Heart left ventricle (tissue), 13 donors: ENCODE measurements at regions not wholly inside any gene's neighbourhood (a gene's known extent, or its start where the extent isn't known, plus 50 kb on each side); places are given as distances from the start of the nearest gene placed in this dataset.

Experiments
- POLR2A ChIP-seq, 2 donors: fragments of 450-650 bp; IDR thresholded peaks; one replicate each; pipeline ENCODE4 v1.6.1; 2017; ENCODE audit warnings: antibody characterized with exemption in 2 of 2, mild to moderate bottlenecking in 2 of 2, moderate library complexity in 2 of 2
- TF ChIP-seq, protein P1 (sequence below), 12 donors: fragments of 200-600 bp; sonication (generic) in 4 of 12; IDR thresholded peaks; one replicate each; pipeline versions ENCODE4 v1.5.0 to v1.8.0; 2018 to 2022; ENCODE audit warnings: antibody characterized with exemption in 12 of 12, mild to moderate bottlenecking in 5 of 12
- donor health status: ischemic (EF 13 %, LVEDD 7.1; RV severe dilation, severe dysfunction).
- donor health status: DM: no; HTN: yes; CAD: no.
- donor health status: DM: no; HTN: no; CAD: no.
- donor health status: ischemic (EF 25% LVEDD 6.9; RV normal size, moderate dysfunction).
- donor health status: ischemic (EF 25% LVEDD 5.7; RV mildly dilated, moderate dysfunction).
- donor health status: ischemic (EF 35%, LVEDD 5.7; RV mildly dilated, moderate dysfunction).
- donor health status: nonischemic (EF 11% LVEDD 7.7; RV severe dilation, severe dysfunction).
- donor health status: DM: yes; HTN: yes; CAD: no.
- donor health status: PGD.
- donor health status: ischemic (EF 29% LVEDD 5.4; RV normal size, mild dysfunction).
- donor health status: nonischemic (EF 23%, LVEDD 6.1; RV moderate dilation, normal function).

DNA sequence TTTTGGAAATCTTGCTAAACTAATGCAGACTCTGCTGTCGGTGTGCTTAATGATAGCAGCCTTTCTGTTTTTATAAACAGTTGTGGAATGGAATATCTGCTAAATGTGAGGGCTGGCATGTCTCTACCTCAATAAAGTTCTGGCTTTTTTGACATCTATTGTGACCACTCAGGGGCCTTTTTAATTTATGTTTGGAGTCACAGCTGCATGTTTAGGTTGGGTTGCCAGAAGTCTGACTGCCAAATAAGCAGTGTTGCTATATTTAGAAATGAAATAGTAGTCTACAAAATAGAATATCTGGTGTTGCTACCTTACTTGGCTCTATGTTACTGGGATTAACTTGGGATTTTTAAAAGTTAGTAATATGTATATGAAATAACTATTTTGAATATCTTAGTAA lies 125.1 kb upstream of the LOC128125822 start:
- TF ChIP-seq, protein P1, sequence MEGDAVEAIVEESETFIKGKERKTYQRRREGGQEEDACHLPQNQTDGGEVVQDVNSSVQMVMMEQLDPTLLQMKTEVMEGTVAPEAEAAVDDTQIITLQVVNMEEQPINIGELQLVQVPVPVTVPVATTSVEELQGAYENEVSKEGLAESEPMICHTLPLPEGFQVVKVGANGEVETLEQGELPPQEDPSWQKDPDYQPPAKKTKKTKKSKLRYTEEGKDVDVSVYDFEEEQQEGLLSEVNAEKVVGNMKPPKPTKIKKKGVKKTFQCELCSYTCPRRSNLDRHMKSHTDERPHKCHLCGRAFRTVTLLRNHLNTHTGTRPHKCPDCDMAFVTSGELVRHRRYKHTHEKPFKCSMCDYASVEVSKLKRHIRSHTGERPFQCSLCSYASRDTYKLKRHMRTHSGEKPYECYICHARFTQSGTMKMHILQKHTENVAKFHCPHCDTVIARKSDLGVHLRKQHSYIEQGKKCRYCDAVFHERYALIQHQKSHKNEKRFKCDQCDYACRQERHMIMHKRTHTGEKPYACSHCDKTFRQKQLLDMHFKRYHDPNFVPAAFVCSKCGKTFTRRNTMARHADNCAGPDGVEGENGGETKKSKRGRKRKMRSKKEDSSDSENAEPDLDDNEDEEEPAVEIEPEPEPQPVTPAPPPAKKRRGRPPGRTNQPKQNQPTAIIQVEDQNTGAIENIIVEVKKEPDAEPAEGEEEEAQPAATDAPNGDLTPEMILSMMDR (IDR thresholded peaks at IDR 0.05): no peak
- TF ChIP-seq POLR2A (IDR thresholded peaks at IDR 0.05): no peak
